Neutrophil (primary cell): ENCODE measurements at regions not wholly inside any gene's neighbourhood (a gene's known extent, or its start where the extent isn't known, plus 50 kb on each side); places are given as distances from the start of the nearest gene placed in this dataset.

Experiments used
- H3K27ac ChIP-seq: fragments of 200-600 bp; sonication (generic); 2 replicates; pipeline ENCODE4 v1.5.1; 2016; ENCODE audit warnings: mild to moderate bottlenecking, moderate library complexity
- H3K27me3 ChIP-seq: fragments of 200-600 bp; sonication (generic); 2 replicates; pipeline ENCODE4 v1.6.0; 2016; ENCODE audit warnings: mild to moderate bottlenecking
- H3K36me3 ChIP-seq: fragments of 200-600 bp; sonication (generic); 2 replicates; pipeline ENCODE4 v1.5.1; 2017
- H3K4me1 ChIP-seq, 2 experiments: fragments of 200-600 bp in 1 of 2; sonication (generic) in 1 of 2; 1 replicate in 1 of 2; 2 replicates in 1 of 2; pipeline versions ENCODE4 v1.5.1 to v1.6.1; 2013 to 2016; ENCODE audit warnings: low read depth in 1 of 2, low read length in 1 of 2, mild to moderate bottlenecking in 1 of 2, moderate library complexity in 1 of 2; ENCODE audit not compliant: control insufficient read depth in 1 of 2, insufficient read depth in 1 of 2
- H3K4me3 ChIP-seq, 2 experiments: fragments of 200-600 bp in 1 of 2; sonication (generic) in 1 of 2; 1 replicate in 1 of 2; 2 replicates in 1 of 2; pipeline ENCODE4 v1.5.1; 2013 to 2016; ENCODE audit warnings: low read depth in 1 of 2, low read length in 1 of 2, mild to moderate bottlenecking in 1 of 2, moderate library complexity in 1 of 2
- H3K9me3 ChIP-seq: fragments of 200-600 bp; sonication (generic); 2 replicates; pipeline ENCODE4 v1.5.1; 2016
- TF ChIP-seq, protein P1 (sequence below): fragments of 200-600 bp; sonication (generic); IDR thresholded peaks from 2 replicates; pipeline ENCODE4 v1.5.1; 2016; ENCODE audit warnings: antibody characterized with exemption

DNA sequence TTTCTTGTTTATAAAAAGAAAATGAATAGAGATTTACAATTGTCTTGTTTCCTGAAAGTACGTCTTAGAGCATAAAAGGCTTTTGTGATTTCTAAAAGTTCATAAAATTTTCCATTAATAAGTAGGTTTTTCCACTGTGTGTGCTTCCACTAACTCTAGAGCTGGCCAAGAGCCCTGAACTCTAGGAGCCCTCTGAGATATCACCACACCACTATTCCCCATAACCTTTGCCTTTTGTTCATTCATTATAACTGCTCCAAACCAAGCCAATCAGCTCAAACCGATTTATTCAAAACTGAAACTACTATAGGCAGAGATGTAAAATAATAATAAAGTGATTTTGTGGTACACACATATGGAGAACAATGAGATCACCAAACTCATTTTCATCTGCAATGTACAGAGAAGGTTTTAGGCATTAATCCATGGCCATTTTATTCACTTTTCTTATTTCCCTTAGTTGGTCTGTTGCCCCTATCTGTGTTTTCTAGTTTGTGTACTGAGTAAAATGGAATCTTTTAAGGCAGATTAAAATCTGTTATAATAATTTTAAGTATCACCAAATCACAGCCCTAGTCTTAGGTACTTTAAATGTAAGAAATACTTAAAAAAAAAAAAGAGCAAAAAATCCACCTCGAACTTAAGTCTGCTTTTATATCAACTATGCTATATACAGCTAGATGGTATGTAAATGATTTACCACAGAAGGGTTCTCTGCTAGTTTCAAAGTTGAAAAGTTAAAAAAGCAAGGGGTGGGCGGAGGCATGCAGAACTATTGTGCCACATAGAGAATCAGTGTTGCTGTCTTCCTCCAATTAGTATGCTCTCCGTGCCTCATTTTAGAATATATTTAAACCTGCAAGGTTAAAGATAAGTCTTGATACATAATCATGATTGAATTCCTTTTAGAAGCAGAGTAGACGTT lies 311.3 kb downstream of the KLF12 start:
- Histone ChIP-seq H3K9me3 (no peaks in the 10 kb centered on the region), H3K27me3 (no peaks in the 10 kb centered on the region), H3K36me3 (no peaks in the 10 kb centered on the region), H3K27ac (no peak overlapping the region), H3K4me1 (no peaks in the 10 kb centered on the region), H3K4me3 (no peak overlapping the region)
- TF ChIP-seq, protein P1, sequence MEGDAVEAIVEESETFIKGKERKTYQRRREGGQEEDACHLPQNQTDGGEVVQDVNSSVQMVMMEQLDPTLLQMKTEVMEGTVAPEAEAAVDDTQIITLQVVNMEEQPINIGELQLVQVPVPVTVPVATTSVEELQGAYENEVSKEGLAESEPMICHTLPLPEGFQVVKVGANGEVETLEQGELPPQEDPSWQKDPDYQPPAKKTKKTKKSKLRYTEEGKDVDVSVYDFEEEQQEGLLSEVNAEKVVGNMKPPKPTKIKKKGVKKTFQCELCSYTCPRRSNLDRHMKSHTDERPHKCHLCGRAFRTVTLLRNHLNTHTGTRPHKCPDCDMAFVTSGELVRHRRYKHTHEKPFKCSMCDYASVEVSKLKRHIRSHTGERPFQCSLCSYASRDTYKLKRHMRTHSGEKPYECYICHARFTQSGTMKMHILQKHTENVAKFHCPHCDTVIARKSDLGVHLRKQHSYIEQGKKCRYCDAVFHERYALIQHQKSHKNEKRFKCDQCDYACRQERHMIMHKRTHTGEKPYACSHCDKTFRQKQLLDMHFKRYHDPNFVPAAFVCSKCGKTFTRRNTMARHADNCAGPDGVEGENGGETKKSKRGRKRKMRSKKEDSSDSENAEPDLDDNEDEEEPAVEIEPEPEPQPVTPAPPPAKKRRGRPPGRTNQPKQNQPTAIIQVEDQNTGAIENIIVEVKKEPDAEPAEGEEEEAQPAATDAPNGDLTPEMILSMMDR: no peak

DNA sequence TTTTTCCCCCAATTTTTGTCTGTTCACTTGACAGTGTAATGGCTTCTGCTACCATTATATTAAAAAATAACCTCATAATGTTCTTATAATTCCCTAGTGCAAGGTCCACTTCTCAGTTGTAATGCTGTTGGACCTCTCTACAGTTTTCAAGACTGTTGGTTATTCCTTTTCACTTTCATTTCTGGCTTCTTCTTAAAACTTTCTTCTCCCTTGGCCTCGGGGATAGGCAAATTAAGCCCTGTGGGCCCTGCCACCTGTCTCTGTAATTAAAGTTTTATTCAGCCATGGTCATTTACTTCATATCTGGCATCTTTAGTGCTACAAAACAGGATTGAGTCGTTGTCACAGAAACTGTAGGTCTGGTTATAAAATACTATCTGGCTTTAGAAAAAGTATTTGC lies 313.5 kb downstream of the KLF12 start:
- Histone ChIP-seq H3K4me3 (no peak overlapping the region), H3K36me3 (no peaks in the 10 kb centered on the region), H3K4me1 (no peaks in the 10 kb centered on the region), H3K9me3 (no peaks in the 10 kb centered on the region), H3K27ac (no peak overlapping the region), H3K27me3 (no peaks in the 10 kb centered on the region)
- TF ChIP-seq, protein P1: no peak

DNA sequence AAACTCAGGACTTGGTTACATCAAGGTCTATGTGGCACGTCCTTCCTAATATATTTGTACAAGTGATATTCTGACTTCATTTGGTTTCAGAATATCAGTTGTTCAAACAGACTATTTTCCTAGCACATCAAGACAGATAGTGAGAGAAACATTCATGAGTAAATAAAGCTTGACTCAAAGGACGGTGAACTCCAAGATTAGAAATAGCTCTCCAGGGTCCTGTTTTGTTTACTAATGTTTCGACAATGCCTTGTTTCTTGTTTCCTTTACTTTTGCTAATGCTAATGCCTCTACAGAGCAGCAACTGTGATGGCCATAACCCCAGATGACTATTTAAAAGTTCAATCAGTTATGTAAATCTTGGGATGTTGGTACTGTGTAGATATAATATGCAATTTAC lies 313.9 kb downstream of the KLF12 start:
- no peak overlapping the region for H3K27ac ChIP-seq
- H3K4me3 ChIP-seq: no peak overlapping the region
- H3K9me3 ChIP-seq: no peaks in the 10 kb centered on the region
- no peaks in the 10 kb centered on the region for H3K27me3 ChIP-seq
- TF ChIP-seq, protein P1: no peak
- H3K36me3 ChIP-seq: no peaks in the 10 kb centered on the region
- H3K4me1 ChIP-seq: no peaks in the 10 kb centered on the region

DNA sequence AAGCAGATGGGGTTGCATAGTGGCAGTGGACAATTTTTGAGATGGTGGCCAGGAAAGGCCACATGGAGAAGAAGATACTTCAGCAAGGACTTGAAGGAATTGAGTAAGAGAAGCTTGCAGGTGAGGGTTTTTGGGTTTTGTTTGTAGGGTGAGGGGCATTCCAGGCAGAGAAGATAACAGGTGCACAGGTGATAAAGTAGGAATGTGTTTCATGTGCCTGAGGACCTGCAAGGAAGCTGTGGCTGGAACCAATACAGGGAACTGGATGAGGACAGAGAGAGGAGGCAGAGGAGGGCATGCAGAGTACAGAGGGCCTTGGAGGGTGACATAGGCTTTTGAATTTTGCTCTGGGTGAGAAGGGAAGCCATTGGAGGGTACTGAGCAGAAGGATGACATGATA lies 314.5 kb downstream of the KLF12 start:
- TF ChIP-seq, protein P1: no peak
- Histone ChIP-seq H3K27ac (no peak overlapping the region), H3K27me3 (no peaks in the 10 kb centered on the region), H3K9me3 (no peaks in the 10 kb centered on the region), H3K4me1 (no peaks in the 10 kb centered on the region), H3K4me3 (no peak overlapping the region), H3K36me3 (no peaks in the 10 kb centered on the region)

DNA sequence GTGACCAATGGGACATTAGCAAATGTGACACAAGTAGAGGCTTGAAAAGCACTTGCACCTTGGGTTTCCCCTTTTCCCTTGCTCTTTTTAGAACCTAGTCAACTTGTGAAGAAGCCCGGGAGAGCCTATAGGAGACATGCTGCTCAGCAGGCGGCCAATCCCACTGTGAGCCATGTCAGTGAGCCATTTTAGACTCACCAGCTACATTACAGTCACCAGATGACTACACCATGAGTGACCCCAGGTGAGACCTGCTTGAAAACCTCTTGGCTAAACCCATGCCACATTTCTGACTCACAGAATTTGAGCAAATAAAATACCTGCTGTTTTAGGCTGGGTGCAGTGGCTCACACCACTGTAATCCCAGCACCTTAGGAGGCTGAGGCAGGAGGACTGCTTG lies 317.5 kb downstream of the KLF12 start:
- Histone ChIP-seq H3K36me3 (no peaks in the 10 kb centered on the region), H3K27me3 (no peaks in the 10 kb centered on the region), H3K4me3 (no peak overlapping the region), H3K27ac (no peak overlapping the region), H3K9me3 (no peaks in the 10 kb centered on the region), H3K4me1 (no peaks in the 10 kb centered on the region)
- TF ChIP-seq, protein P1: no peak
